Panc1 (cell line): ENCODE measurements at regions not wholly inside any gene's neighbourhood (a gene's known extent, or its start where the extent isn't known, plus 50 kb on each side); places are given as distances from the start of the nearest gene placed in this dataset.

ENCODE experiments used
- ATAC-seq: fragments of 200-7000 bp; cut with Tn5 transposase; 2 replicates; pipeline ENCODE4 v1.9.1; 2020; ENCODE audit warnings: mild to moderate bottlenecking, moderate library complexity
- BruUV-seq: library from RNA; stranded (reverse); fragments of 400-500 nt; replicated peaks from 2 replicates; lab custom pipeline; 2021; lab: Mats Ljungman, UMichigan
- CTCF ChIA-PET: fragments of 300-600 bp; sonication (Branson Sonifier 250); formaldehyde crosslinking; loops from one replicate; lab custom pipeline; 2022; ENCODE audit warnings: antibody characterized with exemption; lab: Charles Lee
- POLR2A ChIA-PET: fragments of 300-600 bp; sonication (Branson Sonifier 250); formaldehyde crosslinking; loops from one replicate; lab custom pipeline; 2022; ENCODE audit warnings: antibody characterized with exemption; lab: Charles Lee
- DNase-seq: peaks from one replicate; pipeline ENCODE4 v3.0.0-alpha.2; 2010; ENCODE audit warnings: low read depth, low spot score
- H3K27ac ChIP-seq: 2 replicates; pipeline ENCODE4 v1.5.1; 2011; ENCODE audit warnings: mild to moderate bottlenecking, low read length, inconsistent platforms
- H3K27me3 ChIP-seq: fragments of 200-500 bp; sonication (Bioruptor generic); 2 replicates; pipeline ENCODE4 v1.6.0; 2014; ENCODE audit warnings: low read length, inconsistent platforms; ENCODE audit not compliant: control insufficient read depth, insufficient read depth
- H3K36me3 ChIP-seq: fragments of 200-500 bp; sonication (Bioruptor generic); 2 replicates; pipeline ENCODE4 v1.5.1; 2014; ENCODE audit warnings: inconsistent platforms, mild to moderate bottlenecking, low read length, moderate library complexity; ENCODE audit not compliant: control insufficient read depth, insufficient read depth
- H3K4me1 ChIP-seq: 2 replicates; pipeline ENCODE4 v1.5.1; 2011; ENCODE audit warnings: inconsistent platforms, mild to moderate bottlenecking, low read length, moderate library complexity; ENCODE audit not compliant: control insufficient read depth, insufficient read depth
- H3K4me3 ChIP-seq, 2 experiments: 2 replicates each; pipeline ENCODE4 v1.5.1; 2011 to 2012; ENCODE audit warnings: low read depth in 2 of 2, low read length in 2 of 2, mild to moderate bottlenecking in 2 of 2, inconsistent platforms in 1 of 2, moderate library complexity in 1 of 2
- H3K9me3 ChIP-seq: fragments of 200-500 bp; sonication (Bioruptor generic); 2 replicates; pipeline ENCODE4 v1.5.1; 2014; ENCODE audit warnings: low read depth, mild to moderate bottlenecking, inconsistent platforms, low read length, moderate library complexity; ENCODE audit not compliant: control insufficient read depth, insufficient read depth
- POLR2AphosphoS5 ChIP-seq: IDR thresholded peaks from 2 replicates; pipeline ENCODE4 v1.6.1; 2012; ENCODE audit warnings: mild to moderate bottlenecking, low read depth, low read length, moderate library complexity
- REST ChIP-seq, 2 experiments: IDR thresholded peaks; 2 replicates each; pipeline ENCODE4 v1.6.1; 2011 to 2012; ENCODE audit warnings: low read depth in 2 of 2, control low read depth in 1 of 2, low read length in 1 of 2, mild to moderate bottlenecking in 1 of 2, moderate library complexity in 1 of 2; ENCODE audit not compliant: insufficient read depth in 1 of 2
- SIN3A ChIP-seq: IDR thresholded peaks from 2 replicates; pipeline ENCODE4 v1.6.1; 2012; ENCODE audit warnings: low read depth, mild to moderate bottlenecking, low read length, moderate library complexity, borderline replicate concordance; ENCODE audit not compliant: insufficient read depth
- TCF7L2 ChIP-seq: IDR thresholded peaks from 2 replicates; pipeline ENCODE4 v1.6.1; 2011; ENCODE audit warnings: mild to moderate bottlenecking, low read depth, low read length, inconsistent platforms
- in situ Hi-C: cut with HindIII; loops from 2 replicates; pipeline ENCODE4 v1.10.0; 2016; ENCODE audit warnings: low sequenced_read_pairs, low pct_unique_long_range_greater_than_20kb
- intact Hi-C: fragments of 100-400 bp; cut with micrococcal nuclease; formaldehyde crosslinking; loops from one replicate; pipeline ENCODE4 v1.10.0; 2022; ENCODE audit not compliant: unreplicated experiment
- TF ChIP-seq, protein P1 (sequence below): fragments of 450-650 bp; IDR thresholded peaks from 2 replicates; pipeline ENCODE4 v1.5.1; 2017; ENCODE audit warnings: mild to moderate bottlenecking

- no peak overlapping the region for H3K4me3 ChIP-seq
- no peaks in the 10 kb centered on the region for H3K9me3 ChIP-seq
- H3K27me3 ChIP-seq, result no peaks in the 10 kb centered on the region
- ChIA-PET POLR2A (no interaction called here), CTCF (no interaction called here)
- in situ Hi-C loops (no loop called here), intact Hi-C loops (no loop called here)
- TF ChIP-seq, protein P1, sequence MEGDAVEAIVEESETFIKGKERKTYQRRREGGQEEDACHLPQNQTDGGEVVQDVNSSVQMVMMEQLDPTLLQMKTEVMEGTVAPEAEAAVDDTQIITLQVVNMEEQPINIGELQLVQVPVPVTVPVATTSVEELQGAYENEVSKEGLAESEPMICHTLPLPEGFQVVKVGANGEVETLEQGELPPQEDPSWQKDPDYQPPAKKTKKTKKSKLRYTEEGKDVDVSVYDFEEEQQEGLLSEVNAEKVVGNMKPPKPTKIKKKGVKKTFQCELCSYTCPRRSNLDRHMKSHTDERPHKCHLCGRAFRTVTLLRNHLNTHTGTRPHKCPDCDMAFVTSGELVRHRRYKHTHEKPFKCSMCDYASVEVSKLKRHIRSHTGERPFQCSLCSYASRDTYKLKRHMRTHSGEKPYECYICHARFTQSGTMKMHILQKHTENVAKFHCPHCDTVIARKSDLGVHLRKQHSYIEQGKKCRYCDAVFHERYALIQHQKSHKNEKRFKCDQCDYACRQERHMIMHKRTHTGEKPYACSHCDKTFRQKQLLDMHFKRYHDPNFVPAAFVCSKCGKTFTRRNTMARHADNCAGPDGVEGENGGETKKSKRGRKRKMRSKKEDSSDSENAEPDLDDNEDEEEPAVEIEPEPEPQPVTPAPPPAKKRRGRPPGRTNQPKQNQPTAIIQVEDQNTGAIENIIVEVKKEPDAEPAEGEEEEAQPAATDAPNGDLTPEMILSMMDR, result no peak
- TF ChIP-seq TCF7L2 (no peak), POLR2AphosphoS5 (no peak), SIN3A (no peak), REST (IDR thresholded peaks at IDR 0.05; ENCODE audit: insufficient read depth in 1 of 2, low read depth in 2 of 2, low read length in 1 of 2) (no peak)
- DNase-seq (no peak), ATAC-seq (no peak)
- no TSS peak for BruUV-seq
- no peak overlapping the region for H3K27ac ChIP-seq
- no peaks in the 10 kb centered on the region for H3K4me1 ChIP-seq
- H3K36me3 ChIP-seq, result no peaks in the 10 kb centered on the region
Measured at GRCh38 chr6:71768356-71768755, 118.0 kb upstream of the RIMS1 start.

- ATAC-seq, result no peak
Measured at GRCh38 chr6:71808865-71809264, 77.5 kb upstream of the RIMS1 start.

More at GRCh38 chr6:71808865-71809264, 77.5 kb upstream of the RIMS1 start:
- in situ Hi-C loops, result no loop called here
- no TSS peak for BruUV-seq
- Histone ChIP-seq H3K27ac (no peak overlapping the region), H3K36me3 (no peaks in the 10 kb centered on the region), H3K4me3 (no peak overlapping the region), H3K9me3 (peaks cover 11% of the 10 kb centered on the region; the same call in 1 of the 2 replicates), H3K4me1 (no peaks in the 10 kb centered on the region), H3K27me3 (no peaks in the 10 kb centered on the region)
- POLR2A ChIA-PET, result no interaction called here
- DNase-seq, result no peak
- CTCF ChIA-PET, result no interaction called here
- TF ChIP-seq, protein P1, result no peak
- TF ChIP-seq REST (IDR thresholded peaks at IDR 0.05; ENCODE audit: insufficient read depth in 1 of 2, low read depth in 2 of 2, low read length in 1 of 2) (no peak), TCF7L2 (no peak), SIN3A (no peak), POLR2AphosphoS5 (no peak)
- intact Hi-C loops, result no loop called here
